Mucosa of descending colon (tissue), 3 donors: ENCODE measurements at regions not wholly inside any gene's neighbourhood (a gene's known extent, or its start where the extent isn't known, plus 50 kb on each side); places are given as distances from the start of the nearest gene placed in this dataset.
"Not testable (repeated sequence)": the region's sequence is repeated elsewhere in the genome, so short reads cannot be mapped to it uniquely, and the experiment has no call there.

Source experiments
- ATAC-seq: fragments of 200-7000 bp; cut with Tn5 transposase; one replicate; pipeline ENCODE4 v1.9.1; 2020; ENCODE audit warnings: mild to moderate bottlenecking, moderate library complexity
- DNase-seq, 3 donors: peaks; one replicate each; pipeline ENCODE4 v3.0.0-alpha.2; 2020
- H3K36me3 ChIP-seq: fragments of 200-600 bp; one replicate; pipeline ENCODE4 v1.8.0; 2021; ENCODE audit warnings: low read depth, mild to moderate bottlenecking
- H3K4me1 ChIP-seq: fragments of 200-600 bp; one replicate; pipeline ENCODE4 v1.8.0; 2021; ENCODE audit warnings: low read depth, mild to moderate bottlenecking
- H3K4me3 ChIP-seq: fragments of 200-600 bp; one replicate; pipeline ENCODE4 v1.8.0; 2021; ENCODE audit warnings: mild to moderate bottlenecking
- H3K9me3 ChIP-seq: fragments of 200-600 bp; one replicate; pipeline ENCODE4 v1.8.0; 2021; ENCODE audit warnings: mild to moderate bottlenecking
- intact Hi-C, 2 donors: fragments of 100-400 bp; cut with DNase I in 1 of 2; cut with micrococcal nuclease in 1 of 2; formaldehyde crosslinking; loops; one replicate each; pipeline versions ENCODE4 v1.11.0 to v1.11.1; 2022; cut with DNase I, micrococcal nuclease
- TF ChIP-seq, protein P1 (sequence below): fragments of 200-600 bp; IDR thresholded peaks from one replicate; pipeline ENCODE4 v1.8.0; 2022; ENCODE audit warnings: antibody characterized with exemption, mild to moderate bottlenecking
- donor health status: DM: no; HTN: no; CAD: no; lungs with moderate emphysema.
- donor health status: DM: no; HTN: no; CAD: no.
- donor health status: DM: no; HTN: yes; CAD: no.

DNA sequence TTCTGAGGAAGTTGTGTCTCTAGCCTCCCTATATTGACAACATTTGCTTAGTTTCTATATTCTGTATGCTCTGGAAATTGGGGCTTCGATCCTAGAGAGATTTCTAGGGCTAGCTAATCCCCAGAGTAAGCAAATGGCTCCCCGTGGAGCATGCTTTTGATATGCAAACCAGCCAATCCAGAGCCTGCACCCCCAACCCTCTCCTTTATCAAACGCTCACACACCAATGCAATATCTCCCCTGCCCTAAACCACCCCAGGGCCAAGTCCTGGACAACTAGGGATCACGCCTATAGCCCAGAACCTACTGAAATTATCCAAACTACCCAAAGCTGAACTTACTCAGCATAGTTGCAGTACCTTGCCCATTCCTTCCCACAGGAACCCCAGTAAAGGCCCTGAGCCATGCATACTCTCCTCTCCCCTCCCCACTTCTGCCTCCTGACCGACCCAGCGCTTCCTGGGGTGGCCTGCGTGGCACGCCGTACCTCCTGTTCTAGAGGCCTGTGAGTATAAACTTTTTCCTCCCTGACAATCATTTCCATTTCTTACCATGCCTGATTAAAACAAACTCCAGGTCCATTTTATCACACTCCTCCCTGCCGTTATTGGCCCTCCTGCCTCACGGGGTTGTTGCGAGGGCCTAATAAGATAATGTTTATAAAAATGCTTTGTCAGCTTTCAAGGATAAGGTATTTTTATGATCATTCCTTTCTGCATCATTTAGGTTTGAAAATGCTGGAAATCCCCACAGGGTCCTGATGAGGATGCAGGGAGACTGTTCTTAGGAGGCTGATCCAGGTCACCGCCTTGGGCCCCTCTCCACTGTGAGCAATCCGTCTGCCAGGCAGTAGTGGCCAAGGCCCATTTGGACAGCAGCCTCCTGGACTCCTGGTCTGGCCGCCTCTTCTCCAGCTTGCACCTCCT, 102.7 kb downstream of the TENT5C start:
- Histone ChIP-seq H3K9me3 (no peaks in the 10 kb centered on the region), H3K4me1 (no peaks in the 10 kb centered on the region), H3K36me3 (no peaks in the 10 kb centered on the region), H3K4me3 (no peak overlapping the region)
- intact Hi-C loops, result no loop called here
- no peak for DNase-seq
- TF ChIP-seq, protein P1, sequence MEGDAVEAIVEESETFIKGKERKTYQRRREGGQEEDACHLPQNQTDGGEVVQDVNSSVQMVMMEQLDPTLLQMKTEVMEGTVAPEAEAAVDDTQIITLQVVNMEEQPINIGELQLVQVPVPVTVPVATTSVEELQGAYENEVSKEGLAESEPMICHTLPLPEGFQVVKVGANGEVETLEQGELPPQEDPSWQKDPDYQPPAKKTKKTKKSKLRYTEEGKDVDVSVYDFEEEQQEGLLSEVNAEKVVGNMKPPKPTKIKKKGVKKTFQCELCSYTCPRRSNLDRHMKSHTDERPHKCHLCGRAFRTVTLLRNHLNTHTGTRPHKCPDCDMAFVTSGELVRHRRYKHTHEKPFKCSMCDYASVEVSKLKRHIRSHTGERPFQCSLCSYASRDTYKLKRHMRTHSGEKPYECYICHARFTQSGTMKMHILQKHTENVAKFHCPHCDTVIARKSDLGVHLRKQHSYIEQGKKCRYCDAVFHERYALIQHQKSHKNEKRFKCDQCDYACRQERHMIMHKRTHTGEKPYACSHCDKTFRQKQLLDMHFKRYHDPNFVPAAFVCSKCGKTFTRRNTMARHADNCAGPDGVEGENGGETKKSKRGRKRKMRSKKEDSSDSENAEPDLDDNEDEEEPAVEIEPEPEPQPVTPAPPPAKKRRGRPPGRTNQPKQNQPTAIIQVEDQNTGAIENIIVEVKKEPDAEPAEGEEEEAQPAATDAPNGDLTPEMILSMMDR, result no peak
- ATAC-seq, result no peak

DNA sequence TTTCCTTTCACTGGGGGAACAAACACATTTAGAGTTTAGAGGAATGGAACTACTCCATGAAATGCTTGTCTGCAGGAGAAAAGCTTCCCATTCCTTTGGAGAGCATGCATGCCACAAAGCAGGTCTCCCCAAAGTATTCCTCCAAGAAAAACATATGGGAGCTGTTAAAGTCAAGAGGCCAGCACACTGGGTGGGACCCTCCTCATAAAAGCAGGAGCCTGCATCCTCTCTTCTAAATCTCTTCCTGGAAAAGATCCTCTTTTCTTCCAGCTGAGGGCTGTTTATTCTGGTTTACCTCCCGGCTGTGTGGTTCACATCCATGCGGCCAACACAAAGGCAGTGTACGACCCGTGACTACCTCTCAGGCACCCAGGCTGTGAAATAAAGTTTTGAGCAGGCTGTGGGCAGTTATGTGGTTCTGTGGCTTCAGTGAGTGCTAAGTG, 103.4 kb downstream of the TENT5C start:
- Histone ChIP-seq H3K4me1 (no peaks in the 10 kb centered on the region), H3K9me3 (no peaks in the 10 kb centered on the region), H3K4me3 (no peak overlapping the region), H3K36me3 (no peaks in the 10 kb centered on the region)
- ATAC-seq (no peak), DNase-seq (no peak)
- TF ChIP-seq, protein P1, result no peak
- intact Hi-C loops, result no loop called here

DNA sequence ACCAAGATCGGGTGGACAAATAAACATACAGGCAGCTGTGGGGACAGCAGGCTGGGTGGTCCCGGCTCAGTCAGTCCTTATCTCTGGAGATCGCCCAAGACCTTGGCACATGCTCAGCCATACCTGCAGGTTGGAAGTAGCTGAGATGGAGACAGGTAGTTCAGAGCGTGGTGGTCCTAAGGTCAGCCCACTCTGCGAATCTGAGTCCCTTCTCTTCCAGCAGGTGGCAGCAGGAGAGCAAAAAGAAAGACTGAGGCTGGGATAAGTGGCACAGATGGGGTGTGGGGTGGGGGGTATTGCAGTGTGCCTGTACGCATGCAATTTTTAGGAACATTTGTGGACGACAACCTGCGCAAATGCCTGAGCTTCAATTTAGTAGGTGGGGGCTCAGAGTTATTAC, 104.9 kb downstream of the TENT5C start:
- no peaks in the 10 kb centered on the region for H3K36me3 ChIP-seq
- no peaks in the 10 kb centered on the region for H3K4me1 ChIP-seq
- H3K9me3 ChIP-seq, result no peaks in the 10 kb centered on the region
- intact Hi-C loops, result no loop called here
- DNase-seq, result no peak
- H3K4me3 ChIP-seq, result no peak overlapping the region
- no peak for ATAC-seq
- TF ChIP-seq, protein P1, result no peak

DNA sequence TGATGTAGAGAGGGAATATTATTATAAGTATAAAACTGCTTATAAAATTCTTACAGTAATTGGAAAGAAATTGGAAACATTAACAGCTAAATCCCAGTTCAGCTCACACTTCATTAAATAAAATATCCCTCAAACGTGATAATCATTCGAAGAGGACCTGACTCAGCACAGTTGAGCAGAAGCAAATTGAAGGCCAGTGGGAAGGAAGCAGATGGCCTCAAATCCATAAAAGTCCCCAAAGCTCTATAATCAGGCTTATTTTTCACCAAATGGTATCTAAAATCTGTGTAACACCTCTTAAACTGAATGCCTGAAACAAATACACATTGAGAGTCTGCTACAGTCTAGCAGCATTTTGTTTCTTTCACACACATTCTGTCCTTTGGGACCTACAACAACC, 106.8 kb downstream of the TENT5C start:
- intact Hi-C loops, result no loop called here
- no peak for ATAC-seq
- Histone ChIP-seq H3K36me3 (no peaks in the 10 kb centered on the region), H3K9me3 (no peaks in the 10 kb centered on the region), H3K4me3 (no peak overlapping the region), H3K4me1 (no peaks in the 10 kb centered on the region)
- no peak for DNase-seq
- TF ChIP-seq, protein P1, result no peak

DNA sequence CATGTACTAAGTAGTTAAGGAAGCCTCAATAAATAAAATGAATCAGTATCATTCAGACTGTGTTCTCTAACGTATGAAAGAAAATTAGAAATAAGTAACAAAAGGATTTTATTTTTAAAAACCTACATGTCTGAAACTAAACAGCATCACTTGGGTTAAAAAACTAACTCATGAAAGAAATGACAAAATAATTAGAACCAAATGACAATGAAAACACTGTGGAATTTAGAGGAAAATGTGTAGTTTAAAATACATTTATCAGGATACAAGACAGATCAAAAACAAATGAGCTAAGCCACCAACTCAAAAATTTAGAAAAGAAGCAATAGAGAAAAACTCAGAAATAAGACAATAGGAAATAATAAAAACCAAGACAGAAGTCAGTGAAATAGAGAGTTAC, 108.7 kb downstream of the TENT5C start:
- no peaks in the 10 kb centered on the region for H3K9me3 ChIP-seq
- no peaks in the 10 kb centered on the region for H3K36me3 ChIP-seq
- intact Hi-C loops, result no loop called here
- DNase-seq (no peak), ATAC-seq (no peak)
- TF ChIP-seq, protein P1, result no peak
- no peak overlapping the region for H3K4me3 ChIP-seq
- H3K4me1 ChIP-seq, result no peaks in the 10 kb centered on the region

DNA sequence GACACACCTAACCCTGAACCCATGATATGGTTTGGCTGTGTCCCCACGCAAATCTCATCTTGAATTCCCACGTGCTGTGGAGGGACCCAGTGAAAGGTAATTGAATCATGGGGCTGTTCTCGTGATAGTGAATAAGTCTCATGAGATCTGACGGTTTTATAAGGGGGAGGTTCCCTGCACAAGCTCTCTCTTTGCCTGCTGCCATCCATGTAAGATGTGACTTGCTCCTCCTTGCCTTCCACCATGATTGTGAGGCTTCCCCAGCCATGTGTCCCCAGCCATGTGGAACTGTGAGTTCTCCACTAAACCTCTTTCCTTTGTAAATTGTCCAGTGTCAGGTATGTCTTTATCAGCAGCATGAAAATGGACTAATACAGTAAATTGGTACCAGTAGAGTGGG, 110.2 kb downstream of the TENT5C start:
- not testable (repeated sequence) for ATAC-seq

DNA sequence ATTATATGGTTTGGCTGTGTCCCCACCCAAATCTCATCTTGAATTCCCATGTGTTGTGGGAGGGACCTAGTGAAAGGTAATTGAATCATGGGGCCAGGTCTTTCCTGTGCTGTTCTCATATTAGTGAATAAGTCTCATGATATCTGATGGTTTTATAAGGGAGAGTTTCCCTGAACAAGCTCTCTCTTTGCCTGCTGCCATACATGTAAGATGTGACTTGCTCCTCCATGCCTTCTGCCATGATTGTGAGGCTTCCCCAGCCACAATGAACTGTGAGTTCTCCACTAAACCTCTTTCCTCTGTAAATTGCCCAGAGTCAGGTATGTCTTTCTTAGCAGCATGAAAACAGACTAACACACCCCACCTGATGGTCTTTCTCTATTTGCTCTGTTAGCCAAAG, 112.1 kb downstream of the TENT5C start:
- H3K9me3 ChIP-seq, ATAC-seq, H3K4me1 ChIP-seq, DNase-seq, H3K36me3 ChIP-seq, H3K4me3 ChIP-seq, intact Hi-C loops: not testable (repeated sequence)

More for the DNA sequence above, 110.2 kb downstream of the TENT5C start:
- intact Hi-C loops, H3K9me3 ChIP-seq, H3K36me3 ChIP-seq, DNase-seq, H3K4me1 ChIP-seq, H3K4me3 ChIP-seq: not testable (repeated sequence)

DNA sequence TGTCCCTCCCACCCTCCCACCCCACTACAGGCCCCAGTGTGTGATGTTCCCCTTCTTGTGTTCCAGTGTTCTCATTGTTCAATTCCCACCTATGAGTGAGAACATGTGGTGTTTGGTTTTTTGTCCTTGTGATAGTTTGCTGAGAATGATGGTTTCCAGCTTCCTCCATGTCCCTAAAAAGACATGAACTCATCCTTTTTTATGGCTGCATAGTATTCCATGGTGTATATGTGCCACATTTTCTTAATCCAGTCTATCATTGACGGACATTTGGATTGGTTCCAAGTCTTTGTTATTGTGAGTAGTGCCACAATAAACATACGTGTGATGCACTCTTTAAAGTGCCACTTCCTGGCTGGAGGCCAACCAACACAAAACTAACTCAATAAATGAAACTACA, 112.7 kb downstream of the TENT5C start:
- H3K36me3 ChIP-seq, H3K9me3 ChIP-seq, intact Hi-C loops, ATAC-seq, DNase-seq, H3K4me1 ChIP-seq, H3K4me3 ChIP-seq: not testable (repeated sequence)
